Thyroid gland (tissue), 4 donors: ENCODE measurements at regions not wholly inside any gene's neighbourhood (a gene's known extent, or its start where the extent isn't known, plus 50 kb on each side); places are given as distances from the start of the nearest gene placed in this dataset.
"Not testable (repeated sequence)": the region's sequence is repeated elsewhere in the genome, so short reads cannot be mapped to it uniquely, and the experiment has no call there.

ENCODE experiments used
- DNase-seq, 2 donors: peaks; one replicate each; pipeline ENCODE4 v3.0.0-alpha.2; 2019
- H3K27ac ChIP-seq, 3 donors: fragments of 200-600 bp; sonication (generic); 1 replicate in 2 of 3; 2 replicates in 1 of 3; pipeline ENCODE4 v1.5.1; 2016 to 2019; ENCODE audit warnings: mild to moderate bottlenecking in 1 of 3, moderate library complexity in 1 of 3
- H3K27me3 ChIP-seq: fragments of 200-600 bp; sonication (generic); one replicate; pipeline ENCODE4 v1.5.1; 2019
- H3K36me3 ChIP-seq, 2 donors: fragments of 200-600 bp; sonication (generic); one replicate each; pipeline ENCODE4 v1.5.1; 2016 to 2019
- H3K4me1 ChIP-seq, 2 donors: fragments of 200-600 bp; sonication (generic); one replicate each; pipeline ENCODE4 v1.5.1; 2017 to 2019
- H3K4me3 ChIP-seq, 3 donors: fragments of 200-600 bp; sonication (generic); replicated peaks in 1 of 3; 1 replicate in 2 of 3; 2 replicates in 1 of 3; pipeline ENCODE4 v1.5.1; 2016; ENCODE audit warnings: mild to moderate bottlenecking in 1 of 3
- H3K9me3 ChIP-seq: fragments of 200-600 bp; sonication (generic); one replicate; pipeline ENCODE4 v1.5.1; 2017
- POLR2A ChIP-seq, 2 donors: fragments of 450-650 bp; IDR thresholded peaks; one replicate each; pipeline ENCODE4 v1.6.1; 2017; ENCODE audit warnings: antibody characterized with exemption in 2 of 2, mild to moderate bottlenecking in 2 of 2, moderate library complexity in 1 of 2
- WGBS, 2 donors: methylation state at CpG; one replicate each; pipeline ENCODE4 v1.1.5; 2017; 5-methylcytosine and 5-hydroxymethylcytosine counted together
- intact Hi-C: fragments of 100-400 bp; cut with DNase I; formaldehyde crosslinking; loops from one replicate; pipeline ENCODE4 v1.15.1; 2023
- TF ChIP-seq, protein P1 (sequence below), 6 experiments: fragments of 200-600 bp in 3 of 6; fragments of 450-650 bp in 3 of 6; sonication (generic) in 3 of 6; IDR thresholded peaks; one replicate each; pipeline ENCODE4 v1.5.1; 2016 to 2019; ENCODE audit warnings: antibody characterized with exemption in 6 of 6, mild to moderate bottlenecking in 2 of 6, inconsistent platforms in 1 of 6, moderate library complexity in 1 of 6

DNA sequence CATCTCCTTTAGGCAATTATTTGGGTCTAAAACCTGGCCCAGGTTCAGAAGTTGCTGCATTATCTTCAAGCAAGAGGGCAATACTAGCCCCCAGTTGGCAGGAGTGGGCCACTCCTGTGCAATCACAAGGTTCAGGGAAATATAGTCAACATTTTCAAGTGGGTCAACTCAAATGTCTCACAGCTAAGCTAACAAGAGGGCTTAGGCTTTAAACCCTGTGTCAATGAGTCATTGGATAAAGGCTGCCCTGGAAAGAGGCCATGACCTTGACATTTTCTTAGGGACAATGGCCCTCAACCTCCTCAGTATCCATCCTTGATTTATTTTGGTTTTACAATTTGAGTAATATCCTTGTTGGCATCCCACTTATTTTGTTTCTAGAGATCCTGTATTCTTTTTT is 73.5 kb upstream of the DCP1A start:
- Histone ChIP-seq H3K27ac (no peak overlapping the region), H3K4me1 (peaks cover 4 to 9% of the 10 kb centered on the region in 2 donors), H3K9me3 (no peaks in the 10 kb centered on the region), H3K4me3 (no peak overlapping the region), H3K36me3 (no peaks in the 10 kb centered on the region), H3K27me3 (no peaks in the 10 kb centered on the region)
- peak; percentile 19 to 21 for DNase-seq
- TF ChIP-seq, protein P1, sequence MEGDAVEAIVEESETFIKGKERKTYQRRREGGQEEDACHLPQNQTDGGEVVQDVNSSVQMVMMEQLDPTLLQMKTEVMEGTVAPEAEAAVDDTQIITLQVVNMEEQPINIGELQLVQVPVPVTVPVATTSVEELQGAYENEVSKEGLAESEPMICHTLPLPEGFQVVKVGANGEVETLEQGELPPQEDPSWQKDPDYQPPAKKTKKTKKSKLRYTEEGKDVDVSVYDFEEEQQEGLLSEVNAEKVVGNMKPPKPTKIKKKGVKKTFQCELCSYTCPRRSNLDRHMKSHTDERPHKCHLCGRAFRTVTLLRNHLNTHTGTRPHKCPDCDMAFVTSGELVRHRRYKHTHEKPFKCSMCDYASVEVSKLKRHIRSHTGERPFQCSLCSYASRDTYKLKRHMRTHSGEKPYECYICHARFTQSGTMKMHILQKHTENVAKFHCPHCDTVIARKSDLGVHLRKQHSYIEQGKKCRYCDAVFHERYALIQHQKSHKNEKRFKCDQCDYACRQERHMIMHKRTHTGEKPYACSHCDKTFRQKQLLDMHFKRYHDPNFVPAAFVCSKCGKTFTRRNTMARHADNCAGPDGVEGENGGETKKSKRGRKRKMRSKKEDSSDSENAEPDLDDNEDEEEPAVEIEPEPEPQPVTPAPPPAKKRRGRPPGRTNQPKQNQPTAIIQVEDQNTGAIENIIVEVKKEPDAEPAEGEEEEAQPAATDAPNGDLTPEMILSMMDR (IDR thresholded peaks at IDR 0.05) = no peak
- no peak for TF ChIP-seq POLR2A (IDR thresholded peaks at IDR 0.05)
- intact Hi-C loops = no loop called here

DNA sequence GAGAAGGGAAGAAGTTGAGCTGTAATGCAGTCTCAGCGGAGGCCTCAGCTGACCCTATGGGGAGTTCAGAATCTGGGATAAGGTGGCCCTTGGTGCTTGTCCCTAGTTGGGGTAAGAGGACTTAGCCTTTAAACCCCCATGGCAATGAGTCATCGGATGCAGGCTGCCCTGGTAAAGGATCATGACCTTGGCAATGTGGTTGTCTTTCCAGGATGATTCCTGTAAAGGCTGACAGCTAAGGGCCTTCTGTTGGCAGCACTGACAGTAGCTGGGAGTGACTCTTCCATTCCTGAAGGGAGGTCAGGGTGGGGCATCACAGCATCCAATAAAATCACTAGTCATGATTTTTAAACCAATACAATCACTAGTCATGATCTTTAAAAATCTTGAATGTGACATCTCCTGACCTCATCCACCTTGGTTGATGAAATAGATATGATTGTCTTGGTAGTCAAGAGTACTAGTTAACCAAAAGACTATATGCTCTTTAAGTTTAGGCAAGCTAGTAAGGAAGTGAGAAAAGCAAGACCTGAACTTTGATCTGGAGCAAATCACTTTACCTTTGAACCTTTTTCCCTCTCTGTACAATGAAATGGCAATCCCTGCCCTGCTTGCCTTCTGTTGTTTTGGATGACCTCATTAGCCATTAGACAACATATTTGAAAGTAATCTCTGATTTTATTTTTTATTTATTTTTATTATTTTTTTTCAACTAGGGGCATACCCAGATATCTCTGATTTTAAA is 71.3 kb upstream of the CACNA1D start:
- 92 to 100% methylated on average over 2 of the region's 2 CpGs for WGBS, 2 donors
- TF ChIP-seq, protein P1 (IDR thresholded peaks at IDR 0.05) = no peak
- no peak for TF ChIP-seq POLR2A (IDR thresholded peaks at IDR 0.05)

DNA sequence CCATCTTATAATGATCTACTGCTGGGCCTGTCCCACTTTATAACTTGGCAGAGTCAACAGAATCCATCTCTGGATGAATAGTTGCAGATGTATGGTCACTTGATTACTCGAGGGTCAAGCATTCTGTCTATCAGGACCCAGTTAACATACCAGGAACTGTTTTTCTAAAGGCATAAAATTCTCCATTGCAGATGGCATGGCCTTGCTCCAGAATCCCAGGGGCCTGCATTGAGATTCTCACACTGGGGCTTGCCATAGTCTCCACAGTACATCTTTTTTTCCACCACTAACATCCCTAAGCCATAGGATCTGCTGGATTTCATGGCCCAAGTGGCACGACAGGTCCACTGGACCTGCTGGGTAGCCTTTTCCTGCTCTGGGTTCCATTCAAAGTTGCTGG is 68.5 kb upstream of the CACNA1D start:
- intact Hi-C loops = no loop called here
- TF ChIP-seq POLR2A (IDR thresholded peaks at IDR 0.05) = no peak
- TF ChIP-seq, protein P1 (IDR thresholded peaks at IDR 0.05) = no peak
- Histone ChIP-seq H3K9me3 (no peaks in the 10 kb centered on the region), H3K27ac (peak overlapping the region; percentile 55 to 65 (median 62)), H3K36me3 (no peaks in the 10 kb centered on the region), H3K27me3 (no peaks in the 10 kb centered on the region), H3K4me3 (no peak overlapping the region), H3K4me1 (peaks cover 17 to 19% of the 10 kb centered on the region in 2 donors)
- WGBS, 2 donors = 53 to 60% methylated on average over 2 of the region's 2 CpGs
- peak; percentile 57 to 61 for DNase-seq

More for the DNA sequence above, 71.3 kb upstream of the CACNA1D start:
- intact Hi-C loops = no loop called here
- no peaks in the 10 kb centered on the region for H3K27me3 ChIP-seq
- no peak overlapping the region for H3K27ac ChIP-seq
- no peaks in the 10 kb centered on the region for H3K9me3 ChIP-seq
- peaks cover 11 to 20% of the 10 kb centered on the region in 2 donors for H3K4me1 ChIP-seq
- H3K36me3 ChIP-seq = no peaks in the 10 kb centered on the region
- DNase-seq = no peak
- no peak overlapping the region for H3K4me3 ChIP-seq

DNA sequence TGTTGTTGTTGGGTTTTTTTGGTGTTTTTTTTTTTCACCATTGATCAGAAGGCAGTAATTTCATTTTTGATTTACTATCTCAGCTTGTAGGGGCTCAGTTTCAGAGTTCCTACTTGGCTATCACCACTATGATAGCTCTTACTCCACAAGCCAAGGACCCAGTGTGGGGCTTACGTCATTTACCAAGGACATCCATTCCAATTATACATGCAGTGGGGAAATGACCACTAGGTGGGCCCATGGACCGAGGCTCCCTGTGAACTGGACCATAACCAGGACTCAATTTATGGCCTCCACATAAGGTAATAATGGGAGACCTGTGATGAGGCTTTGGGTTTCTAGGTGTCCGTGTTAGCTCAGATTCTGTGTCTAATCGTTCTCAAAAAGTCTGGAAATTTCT is 67.5 kb upstream of the CACNA1D start:
- no peaks in the 10 kb centered on the region for H3K27me3 ChIP-seq
- WGBS, 2 donors = 59 to 93% methylated on average over 4 of the region's 4 CpGs
- intact Hi-C loops = no loop called here
- DNase-seq = no peak
- H3K9me3 ChIP-seq = no peaks in the 10 kb centered on the region
- H3K4me3 ChIP-seq = no peak overlapping the region
- no peak for TF ChIP-seq POLR2A (IDR thresholded peaks at IDR 0.05)
- TF ChIP-seq, protein P1 (IDR thresholded peaks at IDR 0.05) = no peak
- no peaks in the 10 kb centered on the region for H3K36me3 ChIP-seq
- H3K4me1 ChIP-seq = peaks cover 16 to 19% of the 10 kb centered on the region in 2 donors
- H3K27ac ChIP-seq = peak overlapping the region in 2 of 3 donors; percentile 55 to 65

DNA sequence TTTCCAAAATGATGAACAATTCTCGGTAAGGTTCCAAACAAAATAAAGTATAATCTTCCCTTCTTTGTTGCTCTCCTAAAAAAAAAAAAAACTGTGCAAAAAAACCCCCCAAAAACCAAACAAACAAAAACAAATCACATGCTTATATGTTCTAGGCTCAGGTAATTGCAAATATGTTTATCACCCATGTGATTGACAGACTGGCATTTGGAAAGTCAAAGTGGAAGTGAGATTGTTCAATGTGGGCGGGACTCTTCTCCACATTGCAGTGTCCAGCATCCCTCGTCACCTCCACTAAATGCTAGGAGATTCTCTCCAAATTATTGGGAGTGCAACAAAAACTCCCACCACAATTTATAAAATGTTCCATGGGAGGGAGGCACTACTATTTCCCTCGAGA is 57.6 kb upstream of the CACNA1D start:
- Histone ChIP-seq H3K4me1 (peaks cover 5 to 17% of the 10 kb centered on the region in 2 donors), H3K27ac (no peak overlapping the region), H3K9me3 (no peaks in the 10 kb centered on the region), H3K27me3 (no peaks in the 10 kb centered on the region), H3K36me3 (no peaks in the 10 kb centered on the region), H3K4me3 (no peak overlapping the region)
- 91 to 93% methylated on average over 4 of the region's 4 CpGs for WGBS, 2 donors
- intact Hi-C loops = no loop called here
- TF ChIP-seq, protein P1 (IDR thresholded peaks at IDR 0.05) = no peak
- TF ChIP-seq POLR2A (IDR thresholded peaks at IDR 0.05) = no peak
- DNase-seq = no peak

DNA sequence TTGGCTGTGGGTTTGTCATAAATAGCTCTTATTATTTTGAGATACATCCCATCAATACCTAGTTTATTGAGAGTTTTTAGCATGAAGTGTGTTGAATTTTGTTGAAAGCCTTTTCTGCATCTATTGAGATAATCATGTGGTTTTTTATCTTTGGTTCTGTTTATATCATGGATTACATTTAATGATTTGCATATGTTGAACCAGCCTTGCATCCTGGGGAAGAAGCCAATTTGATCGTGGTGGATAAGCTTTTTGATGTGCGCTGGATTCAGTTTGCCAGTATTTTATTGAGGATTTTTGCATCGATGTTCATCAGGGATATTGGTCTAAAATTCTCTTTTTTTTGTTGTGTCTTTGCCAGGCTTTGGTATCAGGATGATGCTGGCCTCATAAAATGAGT is 51.5 kb upstream of the CACNA1D start:
- H3K27me3 ChIP-seq, H3K27ac ChIP-seq, intact Hi-C loops, H3K4me3 ChIP-seq, H3K4me1 ChIP-seq, H3K36me3 ChIP-seq, H3K9me3 ChIP-seq, DNase-seq: not testable (repeated sequence)
- WGBS, 2 donors = 84% methylated on average over 3 of the region's 3 CpGs
